Breast epithelium (tissue), 3 donors: ENCODE measurements at regions not wholly inside any gene's neighbourhood (a gene's known extent, or its start where the extent isn't known, plus 50 kb on each side); places are given as distances from the start of the nearest gene placed in this dataset.

ENCODE experiments used
- POLR2A ChIP-seq: fragments of 450-650 bp; IDR thresholded peaks from one replicate; pipeline ENCODE4 v1.6.1; 2016; ENCODE audit warnings: antibody characterized with exemption, mild to moderate bottlenecking, moderate library complexity
- POLR2AphosphoS5 ChIP-seq, 3 donors: sonication (generic); formaldehyde crosslinking; IDR thresholded peaks; one replicate each; pipeline ENCODE4 v1.6.1; 2017; ENCODE audit warnings: antibody characterized with exemption in 3 of 3
- TF ChIP-seq, protein P1 (sequence below), 3 donors: fragments of 450-650 bp; IDR thresholded peaks; one replicate each; pipeline ENCODE4 v1.5.1; 2016 to 2017; ENCODE audit warnings: antibody characterized with exemption in 3 of 3, mild to moderate bottlenecking in 3 of 3, moderate library complexity in 3 of 3

DNA sequence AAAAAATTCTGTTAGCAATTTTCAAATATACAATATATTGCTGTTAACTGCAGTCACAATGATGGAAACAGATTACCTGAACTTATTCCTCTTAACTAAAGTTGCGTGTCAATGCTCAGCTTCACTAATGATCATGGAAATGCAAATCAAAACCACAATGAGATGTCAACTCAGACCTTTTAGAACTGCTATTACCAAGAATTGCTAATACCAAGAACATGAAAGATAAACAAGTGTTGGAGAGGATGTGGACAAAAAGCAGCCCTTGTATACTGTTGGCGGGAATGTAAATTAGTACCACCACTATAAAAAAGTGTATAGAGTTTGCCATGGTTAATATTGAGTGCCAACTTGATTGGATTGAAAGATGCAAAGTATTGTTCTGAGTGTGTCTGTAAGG, 1409.7 kb upstream of the CDH18 start:
- TF ChIP-seq, protein P1, sequence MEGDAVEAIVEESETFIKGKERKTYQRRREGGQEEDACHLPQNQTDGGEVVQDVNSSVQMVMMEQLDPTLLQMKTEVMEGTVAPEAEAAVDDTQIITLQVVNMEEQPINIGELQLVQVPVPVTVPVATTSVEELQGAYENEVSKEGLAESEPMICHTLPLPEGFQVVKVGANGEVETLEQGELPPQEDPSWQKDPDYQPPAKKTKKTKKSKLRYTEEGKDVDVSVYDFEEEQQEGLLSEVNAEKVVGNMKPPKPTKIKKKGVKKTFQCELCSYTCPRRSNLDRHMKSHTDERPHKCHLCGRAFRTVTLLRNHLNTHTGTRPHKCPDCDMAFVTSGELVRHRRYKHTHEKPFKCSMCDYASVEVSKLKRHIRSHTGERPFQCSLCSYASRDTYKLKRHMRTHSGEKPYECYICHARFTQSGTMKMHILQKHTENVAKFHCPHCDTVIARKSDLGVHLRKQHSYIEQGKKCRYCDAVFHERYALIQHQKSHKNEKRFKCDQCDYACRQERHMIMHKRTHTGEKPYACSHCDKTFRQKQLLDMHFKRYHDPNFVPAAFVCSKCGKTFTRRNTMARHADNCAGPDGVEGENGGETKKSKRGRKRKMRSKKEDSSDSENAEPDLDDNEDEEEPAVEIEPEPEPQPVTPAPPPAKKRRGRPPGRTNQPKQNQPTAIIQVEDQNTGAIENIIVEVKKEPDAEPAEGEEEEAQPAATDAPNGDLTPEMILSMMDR (IDR thresholded peaks at IDR 0.05), result no peak
- TF ChIP-seq POLR2A (no peak), POLR2AphosphoS5 (IDR thresholded peaks at IDR 0.05) (no peak)
